ENCODE measurements at regions not wholly inside any gene's neighbourhood (a gene's known extent, or its start where the extent isn't known, plus 50 kb on each side); places are given as distances from the start of the nearest gene placed in this dataset.

GRCh38 chr1:229888157-229888556, 178.9 kb upstream of the GALNT2 start:
- Histone ChIP-seq H3K27ac (ENCODE audit: low read depth in 1 of 2, low read length in 2 of 2) (peak overlapping the region; percentile 53 to 78), H3K4me3 (ENCODE audit: low read depth in 1 of 3, low read length in 3 of 3) (no peak overlapping the region), H3K4me1 (ENCODE audit: control insufficient read depth in 4 of 4, insufficient read depth in 4 of 4, low read length in 3 of 4) (peaks cover 12 to 30% (median 20%) of the 10 kb centered on the region in 4 donors), H3K9ac (ENCODE audit: low read depth in 1 of 2, low read length in 2 of 2) (no peak overlapping the region), H3K27me3 (ENCODE audit: control insufficient read depth in 4 of 4, insufficient read depth in 4 of 4, low read length in 3 of 4) (no peaks in the 10 kb centered on the region), H3K36me3 (ENCODE audit: control insufficient read depth in 4 of 4, insufficient read depth in 3 of 4, low read depth in 1 of 4, low read length in 3 of 4) (no peaks in the 10 kb centered on the region), H3K9me3 (ENCODE audit: control insufficient read depth in 4 of 4, low read length in 3 of 4) (peaks cover 0 to 2% (median 0%) of the 10 kb centered on the region in 4 donors)
- WGBS: 58% methylated on average over 2 of the region's 2 CpGs
- no peak for TF ChIP-seq FOXA2 (IDR thresholded peaks at IDR 0.05)
- TF ChIP-seq JUND (IDR thresholded peaks at IDR 0.05): no peak
- TF ChIP-seq RXRA (IDR thresholded peaks at IDR 0.05): no peak
- TF ChIP-seq MAX (IDR thresholded peaks at IDR 0.05): no peak
- no peak for TF ChIP-seq GABPA (IDR thresholded peaks at IDR 0.05 in 1 of 2, conservative IDR thresholded peaks at IDR 0.05 in 1 of 2)
- TF ChIP-seq HNF4G (IDR thresholded peaks at IDR 0.05): no peak
- TF ChIP-seq EGR1 (IDR thresholded peaks at IDR 0.05; ENCODE audit: low read depth in 2 of 2): no peak
- no peak for TF ChIP-seq TAF1 (conservative IDR thresholded peaks at IDR 0.05)
- TF ChIP-seq SP1 (IDR thresholded peaks at IDR 0.05): no peak
- no peak for TF ChIP-seq HNF4A (conservative IDR thresholded peaks at IDR 0.05)
- no peak for TF ChIP-seq ATF3 (IDR thresholded peaks at IDR 0.05)
- DNase-seq (ENCODE audit: low spot score): no peak

GRCh38 chr1:229888561-229889001, 178.5 kb upstream of the GALNT2 start:
- TF ChIP-seq CTCF (IDR thresholded peaks at IDR 0.05; ENCODE audit: low read depth, low read length, missing input control) (no peak), EGR1 (IDR thresholded peaks at IDR 0.05; ENCODE audit: low read depth in 2 of 2) (no peak), YY1 (IDR thresholded peaks at IDR 0.05) (no peak), FOXA2 (IDR thresholded peaks at IDR 0.05) (no peak), HNF4A (conservative IDR thresholded peaks at IDR 0.05) (no peak), FOXA1 (IDR thresholded peaks at IDR 0.05) (no peak), RAD21 (IDR thresholded peaks at IDR 0.05) (no peak), NR2F2 (IDR thresholded peaks at IDR 0.05) (no peak), SP1 (IDR thresholded peaks at IDR 0.05) (no peak), ATF3 (IDR thresholded peaks at IDR 0.05) (no peak), ZBTB33 (IDR thresholded peaks at IDR 0.05) (no peak), RXRA (IDR thresholded peaks at IDR 0.05) (no peak), GABPA (IDR thresholded peaks at IDR 0.05 in 1 of 2, conservative IDR thresholded peaks at IDR 0.05 in 1 of 2) (no peak), HNF4G (IDR thresholded peaks at IDR 0.05) (no peak), MAX (IDR thresholded peaks at IDR 0.05) (no peak), REST (IDR thresholded peaks at IDR 0.05) (no peak), JUND (IDR thresholded peaks at IDR 0.05) (no peak), TAF1 (conservative IDR thresholded peaks at IDR 0.05) (no peak)
- no peak for DNase-seq (ENCODE audit: low spot score)
- peaks cover 12 to 30% (median 20%) of the 10 kb centered on the region in 4 donors for H3K4me1 ChIP-seq (ENCODE audit: control insufficient read depth in 4 of 4, insufficient read depth in 4 of 4, low read length in 3 of 4)
- H3K9me3 ChIP-seq (ENCODE audit: control insufficient read depth in 4 of 4, low read length in 3 of 4): peaks cover 0 to 2% (median 0%) of the 10 kb centered on the region in 4 donors
- H3K9ac ChIP-seq (ENCODE audit: low read depth in 1 of 2, low read length in 2 of 2): no peak overlapping the region
- H3K27ac ChIP-seq (ENCODE audit: low read depth in 1 of 2, low read length in 2 of 2): peak overlapping the region; percentile 53 to 78
- no peaks in the 10 kb centered on the region for H3K27me3 ChIP-seq (ENCODE audit: control insufficient read depth in 4 of 4, insufficient read depth in 4 of 4, low read length in 3 of 4)
- H3K4me3 ChIP-seq (ENCODE audit: low read depth in 1 of 3, low read length in 3 of 3): no peak overlapping the region
- WGBS: 44% methylated on average over 3 of the region's 3 CpGs
- H3K36me3 ChIP-seq (ENCODE audit: control insufficient read depth in 4 of 4, insufficient read depth in 3 of 4, low read depth in 1 of 4, low read length in 3 of 4): no peaks in the 10 kb centered on the region

Data from liver (tissue), 8 donors.